HS-5 (cell line): ENCODE measurements at regions not wholly inside any gene's neighbourhood (a gene's known extent, or its start where the extent isn't known, plus 50 kb on each side); places are given as distances from the start of the nearest gene placed in this dataset.

Experiments used
- DNase-seq: peaks from one replicate; pipeline ENCODE4 v3.0.0-alpha.2; 2012; ENCODE audit warnings: low read depth

- no peak for DNase-seq
Measured at GRCh38 chr13:22009937-22010336, 339.1 kb downstream of the FGF9 start.

GRCh38 chr13:22012686-22013085, 341.8 kb downstream of the FGF9 start:
- no peak for DNase-seq

- no peak for DNase-seq
Measured at GRCh38 chr13:22014469-22014868, 343.6 kb downstream of the FGF9 start.

- DNase-seq, result no peak
Measured at GRCh38 chr13:22017226-22017625, 346.4 kb downstream of the FGF9 start.

- no peak for DNase-seq
Measured at GRCh38 chr13:22018076-22018835, 347.4 kb downstream of the FGF9 start.

- DNase-seq, result no peak
Measured at GRCh38 chr13:22018836-22019210, 347.9 kb downstream of the FGF9 start.

- no peak for DNase-seq
Measured at GRCh38 chr13:22024381-22024994, 353.6 kb downstream of the FGF9 start.

DNA sequence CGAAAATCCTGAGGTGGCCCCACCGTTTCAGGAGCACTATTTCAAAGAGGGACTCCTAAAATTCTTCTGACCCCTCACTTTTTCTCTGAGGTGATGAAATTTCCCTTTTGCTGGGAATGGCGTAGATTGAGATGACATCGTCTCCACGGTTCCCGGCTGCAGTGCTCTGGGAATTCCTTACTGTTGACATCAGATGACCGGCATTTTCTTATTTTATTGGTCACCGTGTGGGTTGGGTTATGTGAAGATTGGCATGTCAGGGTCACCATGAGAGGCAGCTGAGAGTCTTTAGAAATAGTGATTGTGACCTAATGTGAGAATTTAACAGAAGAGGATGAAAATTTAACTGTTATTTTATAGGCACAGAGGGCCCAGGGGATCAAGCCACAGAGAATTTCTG, 356.7 kb downstream of the FGF9 start:
- DNase-seq, result no peak

- no peak for DNase-seq
Measured at GRCh38 chr13:22028831-22029230, 358.0 kb downstream of the FGF9 start.

DNA sequence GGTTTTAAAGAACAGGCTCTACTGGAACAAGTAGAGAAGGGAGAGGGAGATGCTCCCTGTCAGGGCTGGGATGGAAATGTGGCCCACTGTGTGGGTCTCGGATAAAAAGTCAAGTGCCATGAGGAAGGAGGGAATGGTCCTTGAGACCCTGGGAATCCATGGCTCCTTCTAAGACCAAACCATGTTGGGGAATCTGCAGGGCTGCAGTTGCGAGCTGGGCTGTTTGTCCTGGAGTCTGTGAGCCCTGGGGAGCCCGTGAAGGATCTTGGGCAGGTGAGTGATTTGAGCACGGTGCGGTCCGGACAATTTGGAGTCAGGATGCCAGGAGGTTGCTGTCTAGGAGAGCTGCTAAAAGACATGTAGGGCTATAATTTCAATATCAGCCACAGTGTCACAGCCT, 359.4 kb downstream of the FGF9 start:
- DNase-seq, result no peak

DNA sequence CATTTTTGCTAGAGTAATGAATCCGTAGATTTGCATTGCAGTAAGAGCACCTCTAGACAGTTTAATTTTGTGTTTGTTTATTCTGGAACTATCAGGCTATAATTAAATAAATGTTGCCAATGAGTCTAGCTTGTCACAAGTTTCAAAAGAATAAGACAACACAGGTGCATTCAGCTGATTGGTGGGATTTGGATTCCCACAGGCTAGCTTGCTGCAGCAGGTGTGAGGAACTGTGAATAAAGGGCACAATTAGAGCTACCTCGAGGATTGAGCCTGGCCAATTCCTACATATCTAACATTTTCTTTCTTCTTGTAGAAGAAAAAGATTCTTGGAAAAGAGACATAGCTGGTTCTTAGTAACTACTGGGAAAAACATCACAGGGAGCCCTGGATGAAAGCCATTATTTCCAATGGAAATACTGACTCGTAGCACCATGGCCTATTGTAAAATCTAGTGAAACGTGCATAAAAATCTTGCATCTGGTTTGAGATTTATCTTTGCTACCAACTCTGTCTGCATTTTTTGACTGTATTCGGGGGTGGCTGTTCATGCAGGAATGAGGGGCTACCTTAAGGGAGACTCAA, 360.9 kb downstream of the FGF9 start:
- no peak for DNase-seq

GRCh38 chr13:22032905-22033304, 362.0 kb downstream of the FGF9 start:
- no peak for DNase-seq

GRCh38 chr13:22039961-22040360, 369.1 kb downstream of the FGF9 start:
- no peak for DNase-seq

- no peak for DNase-seq
Measured at GRCh38 chr13:22040810-22041364, 370.0 kb downstream of the FGF9 start.

DNA sequence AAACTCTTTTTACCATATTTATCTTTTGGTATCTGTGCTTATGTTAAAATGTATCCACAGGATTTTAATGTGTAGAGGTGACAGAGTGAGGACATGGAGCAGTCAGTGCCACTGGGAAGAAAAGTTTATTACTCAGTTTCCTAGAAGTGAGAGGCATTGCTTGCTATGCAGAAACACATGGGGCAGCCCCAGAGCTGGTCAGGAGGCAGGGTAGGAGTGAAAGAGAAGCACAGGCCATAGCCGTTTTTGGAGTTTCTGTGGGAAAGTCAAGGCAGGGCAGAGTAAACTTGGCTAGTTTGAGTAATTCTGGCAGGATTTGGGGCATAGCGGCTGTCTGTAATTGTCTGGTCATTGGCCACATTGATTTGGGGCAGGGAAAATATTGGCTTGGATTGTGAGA, 370.9 kb downstream of the FGF9 start:
- DNase-seq, result no peak

DNA sequence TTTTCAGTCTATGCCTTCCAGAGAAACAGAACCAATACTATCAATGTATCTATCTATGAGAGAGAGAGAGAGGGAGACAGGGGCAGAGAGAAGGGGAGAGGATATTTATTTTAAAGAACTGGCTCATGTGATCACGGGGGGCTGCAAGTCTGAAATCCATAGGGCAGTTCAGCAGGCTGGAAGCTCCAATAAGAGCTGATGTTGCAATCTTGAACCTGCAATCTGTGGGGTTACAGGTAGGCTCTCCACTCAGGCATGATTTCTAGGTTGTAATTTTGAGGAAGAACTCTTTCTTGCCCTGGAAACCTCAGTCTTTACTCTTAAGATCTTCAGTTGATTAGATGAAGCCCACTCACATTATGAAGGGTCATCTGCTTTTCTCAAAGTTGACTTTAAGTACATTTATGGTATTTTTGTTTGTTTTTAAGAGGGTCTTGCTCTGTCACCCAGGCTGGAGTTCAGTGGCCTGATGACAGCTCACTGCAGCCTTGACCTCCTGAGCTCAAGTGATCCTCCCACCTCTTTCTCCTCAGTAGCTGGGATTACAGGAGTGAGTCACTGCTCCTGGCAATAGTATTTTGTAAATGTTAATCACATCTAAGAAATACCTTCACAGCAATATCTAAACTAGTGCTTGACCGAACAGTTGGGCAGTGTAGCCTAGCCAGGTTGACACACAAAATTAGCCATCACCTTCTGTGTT, 376.4 kb downstream of the FGF9 start:
- DNase-seq, result no peak

DNA sequence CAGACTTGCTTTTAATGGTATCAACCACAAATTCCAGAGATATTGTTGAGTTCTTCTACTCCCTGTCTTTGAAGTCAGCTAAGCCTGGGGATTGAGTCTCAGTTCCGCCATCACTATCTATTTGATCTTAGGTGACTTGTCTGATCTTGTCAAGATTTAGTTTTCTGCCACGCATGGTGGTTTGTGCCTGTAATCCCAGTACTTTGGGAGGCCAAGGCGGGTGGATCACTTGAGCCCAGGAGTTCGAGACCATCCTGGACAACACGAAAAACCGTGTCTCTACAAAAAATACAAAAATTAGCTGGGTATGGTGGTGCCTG, 376.9 kb downstream of the FGF9 start:
- DNase-seq, result no peak

GRCh38 chr13:22049384-22049783, 378.5 kb downstream of the FGF9 start:
- DNase-seq, result no peak

GRCh38 chr13:22050951-22051563, 380.2 kb downstream of the FGF9 start:
- no peak for DNase-seq

GRCh38 chr13:22053053-22053452, 382.2 kb downstream of the FGF9 start:
- no peak for DNase-seq

- no peak for DNase-seq
Measured at GRCh38 chr13:22055259-22055658, 384.4 kb downstream of the FGF9 start.

GRCh38 chr13:22060187-22060586, 389.3 kb downstream of the FGF9 start:
- DNase-seq, result no peak
